ENCODE measurements at regions not wholly inside any gene's neighbourhood (a gene's known extent, or its start where the extent isn't known, plus 50 kb on each side); places are given as distances from the start of the nearest gene placed in this dataset.

- TF ChIP-seq CTBP2 (IDR thresholded peaks at IDR 0.05; ENCODE audit: borderline replicate concordance, insufficient read depth, insufficient read length, low read length) (no peak), KDM1A (IDR thresholded peaks at IDR 0.05; ENCODE audit: borderline replicate concordance, low read length) (no peak), CTCF (IDR thresholded peaks at IDR 0.05; ENCODE audit: control extremely low read depth in 1 of 3, insufficient read depth in 1 of 3, low read depth in 1 of 3, low read length in 3 of 3) (no peak), POLR2AphosphoS5 (IDR thresholded peaks at IDR 0.05; ENCODE audit: low read depth, low read length) (no peak), SP2 (IDR thresholded peaks at IDR 0.05; ENCODE audit: low read length) (no peak)
Measured at GRCh38 chr9:84442712-84443111, 102.2 kb upstream of the SLC28A3 start.

Data from H1 (cell line).